Right lobe of liver (tissue), 4 donors: ENCODE measurements at regions not wholly inside any gene's neighbourhood (a gene's known extent, or its start where the extent isn't known, plus 50 kb on each side); places are given as distances from the start of the nearest gene placed in this dataset.

Experiments
- CTCF ChIP-seq, 4 donors: fragments of 200-600 bp in 3 of 4; fragments of 450-650 bp in 1 of 4; IDR thresholded peaks; one replicate each; pipeline versions ENCODE4 v1.5.1 to v1.8.0; 2016 to 2022; ENCODE audit warnings: antibody characterized with exemption in 4 of 4, mild to moderate bottlenecking in 2 of 4
- POLR2A ChIP-seq: fragments of 450-650 bp; IDR thresholded peaks from one replicate; pipeline ENCODE4 v1.6.1; 2017; ENCODE audit warnings: antibody characterized with exemption, mild to moderate bottlenecking
- donor health status: DM: no; HTN: no; CAD: no.
- donor health status: DM: no; HTN: no; CAD: no.
- donor health status: DM: no; HTN: yes; CAD: no.

GRCh38 chr10:10891124-10892082 is 126.3 kb upstream of the CELF2 start:
- TF ChIP-seq CTCF (IDR thresholded peaks at IDR 0.05) (no peak), POLR2A (no peak)
